NCI-H2196 (cell line): ENCODE measurements at regions not wholly inside any gene's neighbourhood (a gene's known extent, or its start where the extent isn't known, plus 50 kb on each side); places are given as distances from the start of the nearest gene placed in this dataset.

Source experiments
- DNase-seq: peaks from one replicate; lab custom pipeline; 2025; ENCODE audit not compliant: unreplicated experiment; lab: John Stamatoyannopoulos, UW

DNA sequence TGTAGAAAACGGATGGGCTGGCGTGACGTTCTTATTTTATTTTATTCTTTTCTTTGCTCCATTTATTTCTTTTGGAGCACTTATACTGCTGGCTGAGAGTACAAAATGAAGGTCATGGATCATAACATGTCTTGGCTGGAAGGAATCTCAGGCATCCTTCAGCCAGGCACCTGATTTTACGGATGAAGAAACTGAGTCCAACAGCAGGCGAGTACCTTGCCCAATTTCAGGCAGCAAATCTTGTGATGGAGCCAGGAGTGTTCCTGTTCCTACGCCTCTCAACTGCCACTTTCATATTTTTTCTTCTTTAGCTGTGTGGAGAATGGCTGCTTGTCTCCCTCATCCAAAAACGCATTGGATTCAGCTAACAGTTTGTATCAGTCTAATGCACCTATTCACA lies 332.1 kb upstream of the IGFBP7 start:
- no peak for DNase-seq

DNA sequence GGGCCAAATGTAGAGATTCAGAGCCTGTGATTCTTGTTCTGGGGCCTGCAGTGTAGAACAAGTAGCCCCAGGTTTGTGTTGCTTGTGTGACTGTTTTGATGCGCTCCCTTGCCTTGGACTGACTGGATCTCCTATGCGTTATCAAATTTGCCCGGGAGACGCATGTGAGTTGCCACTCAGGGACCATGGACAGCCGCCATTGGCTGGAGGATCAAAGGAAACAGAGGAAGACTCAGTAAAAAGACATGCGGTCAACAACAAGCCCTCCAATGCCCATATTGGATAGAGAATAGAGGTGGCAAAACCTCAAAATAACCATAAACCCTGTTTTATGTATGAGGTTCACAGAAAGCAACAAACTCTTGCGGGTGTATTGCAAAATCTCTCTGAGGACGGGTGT lies 327.5 kb upstream of the IGFBP7 start:
- no peak for DNase-seq

DNA sequence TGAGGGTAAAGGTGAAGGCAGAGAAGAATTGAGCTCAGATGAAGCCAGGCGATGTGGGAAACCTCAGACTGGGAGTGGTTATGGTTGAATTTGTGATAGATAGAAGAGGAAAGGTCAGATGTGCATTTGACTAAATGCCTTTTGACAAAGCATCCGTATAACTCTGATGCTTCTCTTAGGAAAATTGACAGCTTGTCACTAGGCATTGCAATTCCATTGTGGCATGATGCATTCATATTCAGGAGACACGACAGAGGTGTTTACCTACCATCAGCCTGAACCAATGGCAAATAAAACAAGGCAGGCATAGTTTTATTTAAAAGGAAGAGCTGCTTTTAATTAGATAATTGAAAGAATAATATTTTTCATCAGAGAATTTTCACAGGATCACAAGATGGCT lies 325.1 kb upstream of the IGFBP7 start:
- no peak for DNase-seq

DNA sequence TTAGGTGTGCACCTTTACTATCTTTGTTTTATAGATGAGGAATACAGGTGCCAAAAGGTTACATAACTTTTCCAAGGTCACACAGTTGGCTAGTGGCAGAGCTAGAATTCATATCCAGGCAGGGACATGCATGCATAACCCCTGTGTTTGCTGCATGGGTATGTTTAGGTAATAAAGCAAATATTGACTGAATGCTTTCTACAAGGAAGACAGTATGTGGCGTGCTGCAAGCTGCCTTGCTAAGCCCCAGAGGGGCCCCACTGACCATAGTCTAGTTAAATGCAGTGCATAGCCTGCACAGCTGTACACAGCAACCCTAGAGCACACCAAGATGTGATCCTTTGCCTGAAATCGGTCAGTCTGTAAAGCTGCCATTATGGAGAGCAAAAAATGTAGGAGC lies 320.5 kb upstream of the IGFBP7 start:
- no peak for DNase-seq

DNA sequence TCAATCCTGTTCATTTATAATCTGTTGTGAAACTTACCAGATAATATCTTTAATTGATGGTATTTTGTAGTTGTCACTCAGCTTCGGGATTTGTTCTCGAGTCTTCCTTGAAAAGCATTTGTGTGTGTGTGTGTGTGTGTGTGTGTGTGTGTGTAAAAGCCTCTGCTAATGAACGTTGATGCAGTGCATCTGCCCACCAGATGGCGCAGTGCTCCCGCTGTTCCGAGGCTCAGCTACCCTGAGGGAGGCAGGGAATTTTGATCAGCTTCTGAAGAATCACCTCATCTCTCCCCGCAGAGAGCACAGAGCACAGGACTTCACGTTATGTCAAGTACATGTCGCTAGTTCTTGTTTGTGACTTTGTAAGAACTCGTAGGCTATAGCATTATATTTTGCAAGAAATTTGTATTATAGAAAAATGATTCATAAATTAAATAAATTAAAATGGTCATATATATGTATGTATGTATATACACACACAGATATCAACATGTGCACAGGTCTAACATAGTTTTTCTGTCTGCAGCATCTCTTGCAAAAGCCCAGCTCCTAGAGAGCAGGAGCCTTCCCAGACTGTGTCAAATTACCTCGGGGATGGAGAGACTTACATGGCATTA lies 316.7 kb upstream of the IGFBP7 start:
- peak; percentile 33 for DNase-seq

DNA sequence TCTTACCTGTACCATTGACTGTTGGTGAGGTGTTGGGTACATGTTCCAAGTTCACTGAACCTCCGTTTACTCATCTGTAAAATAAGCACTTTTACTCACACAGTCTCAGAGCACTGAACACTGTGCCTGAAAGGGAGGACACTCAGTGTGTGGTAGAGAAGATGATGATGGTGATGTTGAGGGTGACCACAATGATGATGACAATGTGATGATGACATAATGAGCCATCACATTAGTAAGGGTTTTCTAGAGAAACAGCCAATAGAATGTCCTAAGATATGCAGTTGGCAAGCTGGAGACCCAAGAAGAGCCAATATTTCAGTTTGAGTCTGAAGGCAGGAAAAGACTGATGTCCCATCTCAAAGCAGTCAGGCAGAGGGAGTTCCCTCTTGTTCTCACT lies 315.4 kb upstream of the IGFBP7 start:
- no peak for DNase-seq

DNA sequence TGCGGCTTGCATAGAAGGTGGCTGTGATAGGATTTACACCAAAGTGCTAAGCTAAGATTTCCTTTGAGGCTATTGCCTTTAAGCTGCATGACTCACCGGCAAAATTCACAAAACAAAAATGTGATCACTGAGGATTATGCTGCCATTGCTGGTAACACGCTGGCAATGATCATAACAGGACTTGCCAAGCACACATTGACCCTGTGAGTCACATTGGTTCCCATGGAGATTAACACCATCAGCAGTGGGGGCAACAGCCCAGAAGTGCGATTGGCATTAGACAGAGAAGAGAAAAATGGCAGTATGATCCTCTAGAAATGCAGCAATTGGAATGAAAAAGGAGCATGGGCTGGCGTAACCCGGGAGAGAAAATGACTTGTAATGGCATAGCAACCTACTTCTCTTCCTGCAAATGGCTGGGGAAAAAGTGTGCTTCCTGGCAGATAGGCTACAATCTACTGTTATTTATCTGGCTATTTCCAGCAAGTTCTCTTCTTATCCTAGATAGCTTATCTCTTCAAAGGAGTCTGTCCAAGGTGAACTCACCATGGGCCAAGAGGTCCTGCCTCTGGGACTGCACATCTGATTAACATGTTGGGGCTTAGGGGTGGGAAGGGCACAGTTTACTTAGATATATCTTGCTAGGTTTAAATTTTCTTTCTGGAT lies 314.2 kb upstream of the IGFBP7 start:
- no peak for DNase-seq

DNA sequence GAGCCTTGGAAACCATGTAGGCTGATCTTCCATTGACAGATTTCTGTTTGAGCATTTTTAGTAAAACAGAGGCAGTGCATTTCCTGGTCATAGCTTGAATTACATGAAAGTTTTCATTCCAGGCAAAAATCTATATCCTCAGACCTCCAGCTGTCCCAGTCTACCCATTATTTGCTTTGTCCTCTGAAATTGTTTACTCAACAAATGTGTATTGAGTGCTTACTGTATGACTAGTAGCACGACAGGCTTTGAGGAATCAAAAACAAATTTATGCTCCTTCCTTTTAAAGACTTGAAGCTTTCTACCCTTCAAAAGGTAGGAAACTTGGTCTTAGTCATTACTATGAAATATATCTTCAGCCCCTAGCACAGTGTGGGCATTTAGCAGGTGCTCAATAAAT lies 307.9 kb upstream of the IGFBP7 start:
- DNase-seq, result no peak

DNA sequence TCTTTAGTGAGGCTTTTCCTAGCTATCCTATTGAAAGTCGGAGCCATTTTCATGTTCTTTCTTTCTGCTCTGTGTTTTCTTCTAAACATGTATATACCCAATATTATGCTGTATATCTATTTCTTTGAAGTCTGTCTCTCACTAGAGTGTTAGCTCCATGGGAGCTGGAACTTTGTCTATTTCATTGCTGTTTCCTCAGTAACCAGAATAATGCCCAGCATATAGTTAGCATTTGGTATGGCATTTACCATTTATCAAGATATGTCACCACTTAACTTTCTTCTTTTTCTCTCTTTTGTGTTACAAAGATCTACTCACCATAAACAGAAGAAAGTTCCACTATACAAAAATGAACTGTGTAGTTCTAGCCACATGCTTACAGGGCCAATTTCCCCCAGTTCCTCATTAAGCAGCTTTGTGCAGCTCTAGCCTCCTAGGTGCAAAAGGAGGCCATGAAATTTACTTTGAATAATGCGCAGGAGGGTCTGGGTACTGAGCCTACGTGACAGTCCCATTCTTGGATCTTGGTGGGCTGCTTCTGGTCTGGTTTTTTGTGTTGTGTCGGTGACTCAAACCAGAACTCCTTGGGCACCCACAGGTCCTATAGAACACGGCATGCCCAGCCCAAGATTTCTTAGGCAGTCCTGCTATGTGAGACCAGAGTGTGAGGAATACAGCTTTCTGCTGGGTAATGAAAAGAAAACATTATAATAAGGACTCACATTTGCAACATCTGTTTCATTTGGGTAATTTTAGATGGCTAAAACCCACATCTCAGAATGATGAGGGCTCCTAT lies 302.3 kb upstream of the IGFBP7 start:
- DNase-seq, result no peak

DNA sequence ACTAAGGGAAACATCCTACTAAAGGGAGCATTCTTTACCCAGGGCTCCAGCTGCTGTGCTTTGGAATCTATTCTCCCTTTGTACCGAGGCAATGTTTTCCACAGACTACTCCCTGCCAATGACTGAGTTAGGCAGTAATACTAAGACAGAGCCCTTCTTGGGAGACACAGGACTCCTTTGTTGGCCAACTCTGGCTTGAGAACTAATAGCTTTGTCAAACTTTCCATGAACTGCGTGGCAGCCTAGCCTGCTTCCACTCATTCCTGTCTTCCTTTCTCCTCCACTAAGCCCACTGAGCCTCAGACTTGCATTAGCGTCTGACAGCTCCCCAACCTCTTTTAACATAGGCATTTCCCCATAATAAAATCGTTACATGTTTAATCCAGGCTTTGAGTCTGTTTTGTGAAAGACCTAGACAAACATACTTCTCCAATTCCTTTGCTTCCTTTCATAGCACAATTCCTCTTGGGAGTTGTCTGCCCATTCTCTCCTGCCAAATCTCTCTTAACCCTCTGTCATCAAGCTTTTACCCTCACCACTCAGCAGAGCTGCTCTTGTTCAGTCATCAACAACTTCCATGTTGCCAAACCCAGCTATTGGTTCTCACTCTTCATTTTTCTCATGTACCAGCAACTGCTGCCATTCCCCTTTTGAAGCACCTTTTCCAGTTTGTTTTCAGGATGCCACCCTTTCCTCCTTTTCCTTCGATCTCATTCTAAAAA lies 300.3 kb upstream of the IGFBP7 start:
- DNase-seq, result no peak

DNA sequence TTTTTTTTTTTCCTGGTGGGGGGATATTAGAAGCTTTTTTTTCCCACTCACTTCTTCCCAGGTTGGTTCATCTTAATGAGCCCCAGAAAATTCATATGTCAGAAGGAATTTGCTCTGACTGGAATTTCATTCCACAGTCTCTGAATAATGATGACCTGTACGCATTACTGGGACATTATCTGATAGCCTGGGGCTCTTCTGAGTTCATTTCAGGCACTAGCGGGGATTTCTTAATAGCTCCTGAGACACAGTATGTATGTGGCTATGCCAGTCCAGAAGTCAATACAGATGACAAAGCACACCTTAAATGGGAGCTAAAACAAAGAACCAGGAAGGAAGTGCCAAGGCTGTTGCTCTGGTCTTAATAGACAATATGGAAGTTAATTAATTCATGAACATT lies 295.2 kb upstream of the IGFBP7 start:
- DNase-seq, result no peak

DNA sequence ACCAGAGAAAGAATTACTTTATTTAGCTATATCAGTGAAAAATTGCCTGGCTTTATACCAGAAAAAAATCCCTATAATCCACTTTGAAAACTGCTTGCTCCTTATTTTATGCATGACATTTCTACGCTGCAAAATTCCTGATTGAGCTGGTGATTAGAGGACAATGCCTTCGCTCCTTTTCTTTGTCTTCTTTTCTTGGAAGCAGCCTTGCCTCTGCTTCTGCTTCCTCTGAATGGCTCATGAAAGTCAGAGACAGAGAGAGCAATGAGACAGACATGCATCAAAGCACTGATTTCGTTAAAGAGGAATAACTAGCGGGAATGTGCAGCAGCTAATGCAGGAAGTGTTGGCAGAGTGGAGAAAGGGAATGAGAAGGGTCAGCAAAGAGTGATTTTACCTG lies 294.3 kb upstream of the IGFBP7 start:
- DNase-seq, result no peak

DNA sequence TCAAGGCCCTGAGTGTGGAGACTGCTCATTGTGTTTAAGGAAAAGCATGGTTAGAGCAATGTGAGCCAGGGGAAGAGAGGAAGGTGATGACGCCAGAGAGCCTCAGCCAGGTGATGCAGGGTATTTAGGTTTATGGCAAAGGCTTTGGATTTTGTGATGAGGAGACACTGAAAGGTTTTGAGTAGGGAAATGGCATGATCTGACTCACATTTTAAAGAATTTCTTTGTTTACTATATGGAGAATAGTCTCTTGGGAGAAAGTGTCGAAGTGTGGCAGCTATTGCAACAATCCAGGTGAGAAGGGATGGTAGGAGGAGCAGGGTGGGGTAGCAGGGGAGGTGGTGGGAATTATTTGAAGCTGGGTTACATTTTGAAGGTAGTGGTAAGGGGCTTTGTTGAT lies 293.4 kb upstream of the IGFBP7 start:
- DNase-seq, result no peak

DNA sequence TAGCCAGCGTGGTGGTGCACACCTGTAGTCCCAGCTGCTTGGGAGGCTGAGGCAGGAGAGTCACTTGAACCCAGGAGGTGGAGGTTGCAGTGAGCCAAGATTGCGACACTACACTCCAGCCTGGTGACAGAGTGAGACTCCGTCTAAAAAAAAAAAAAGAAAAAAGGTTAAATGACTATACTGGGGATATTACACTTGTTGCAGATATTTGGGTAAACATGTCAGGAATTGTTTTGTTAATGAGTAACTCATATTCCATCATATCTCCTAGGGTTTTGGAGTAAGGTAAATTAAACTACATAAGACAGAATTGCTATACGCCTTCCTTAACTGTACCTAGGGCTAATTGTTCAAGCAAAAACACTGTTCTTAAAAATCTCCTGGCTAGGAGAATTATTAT lies 291.4 kb upstream of the IGFBP7 start:
- DNase-seq, result no peak

DNA sequence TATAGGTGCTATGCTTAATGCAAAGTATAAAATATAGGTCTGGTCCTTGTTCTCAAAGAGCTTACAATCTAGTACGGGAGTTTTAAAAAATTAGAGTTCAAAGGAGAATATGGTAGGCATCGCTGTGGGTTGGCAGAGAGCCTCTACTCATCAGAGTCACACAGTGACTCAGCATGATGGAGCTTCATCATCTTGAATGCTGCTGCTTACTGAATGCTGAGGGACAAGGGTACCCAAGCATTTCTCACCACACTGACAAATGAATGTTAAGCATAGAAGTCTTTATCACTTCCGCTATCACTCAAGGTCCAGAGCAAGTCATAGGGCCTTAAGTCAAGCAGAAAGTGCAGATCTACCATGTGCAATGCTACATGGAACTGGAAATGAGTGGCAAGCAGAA lies 268.6 kb upstream of the IGFBP7 start:
- DNase-seq, result no peak

DNA sequence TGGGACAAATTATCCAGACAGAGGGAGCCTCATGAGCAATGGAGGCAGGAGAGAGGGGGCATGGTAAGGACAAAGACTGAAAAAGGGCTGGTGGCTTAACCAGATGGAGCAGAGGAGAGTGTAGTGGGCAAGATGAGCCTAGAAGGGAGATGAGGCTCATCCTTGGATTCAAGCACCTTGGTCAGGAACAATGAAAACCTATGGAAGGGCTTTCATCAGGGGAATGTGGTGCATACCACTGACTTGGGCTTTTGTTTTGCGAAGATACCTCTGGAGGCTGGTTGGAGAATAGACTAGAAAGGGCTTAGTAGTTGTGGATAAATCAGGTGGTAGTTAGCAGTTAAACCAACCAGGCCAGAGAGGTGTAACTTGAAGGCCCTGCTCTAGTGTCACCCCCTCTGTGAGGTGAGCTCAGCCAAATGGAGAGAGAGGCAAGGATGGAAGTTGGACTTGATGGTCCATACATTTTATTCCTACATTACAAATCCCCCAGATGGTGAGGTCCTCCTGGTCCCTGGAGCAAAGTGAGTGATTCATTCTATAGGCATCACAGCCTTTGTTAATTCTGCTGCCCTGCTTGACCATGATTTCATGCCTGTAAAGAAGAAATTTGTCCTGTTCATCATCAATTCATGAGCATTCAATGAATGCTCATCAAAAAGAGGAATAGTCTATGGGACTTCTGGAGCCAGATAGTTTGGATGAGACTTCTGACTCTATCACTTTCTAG lies 264.8 kb upstream of the IGFBP7 start:
- DNase-seq, result no peak

DNA sequence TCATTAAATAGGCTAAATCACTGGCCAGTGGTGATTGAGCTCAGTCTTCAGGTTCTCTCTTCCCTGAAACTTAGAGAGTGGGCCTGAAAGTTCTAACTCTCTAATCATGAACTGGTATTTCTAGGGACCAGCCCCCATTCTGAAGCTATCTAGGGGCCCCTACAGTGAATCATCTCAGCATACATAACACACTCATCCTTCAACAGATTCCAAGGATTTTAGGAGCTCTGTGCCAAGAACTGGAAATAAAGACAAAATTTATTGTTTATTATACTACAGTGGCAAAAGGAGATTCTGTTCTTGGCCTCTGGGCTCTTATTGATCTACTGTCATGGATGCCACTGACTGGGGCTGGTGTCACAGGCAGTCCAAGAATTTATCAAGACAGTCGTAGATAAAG lies 263.8 kb upstream of the IGFBP7 start:
- DNase-seq, result no peak

DNA sequence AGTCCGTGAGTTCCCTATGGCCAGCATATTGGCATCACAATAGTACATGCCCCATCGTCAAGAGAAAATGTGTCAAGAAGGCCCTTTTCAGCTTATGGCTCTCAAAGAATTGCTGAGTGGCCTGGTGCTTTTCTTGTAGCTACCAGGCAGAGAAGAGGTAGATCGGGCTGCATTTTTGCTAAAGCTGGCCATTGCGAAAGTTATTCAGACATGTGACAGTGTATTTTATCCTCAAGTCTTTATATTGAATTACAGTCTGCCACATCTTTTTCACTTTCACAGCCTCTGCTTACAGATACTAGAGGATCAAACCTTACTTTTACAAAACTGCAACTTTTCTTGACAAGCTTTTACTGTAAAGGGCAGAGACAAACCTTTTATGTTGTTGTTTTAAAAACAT lies 261.5 kb upstream of the IGFBP7 start:
- no peak for DNase-seq

DNA sequence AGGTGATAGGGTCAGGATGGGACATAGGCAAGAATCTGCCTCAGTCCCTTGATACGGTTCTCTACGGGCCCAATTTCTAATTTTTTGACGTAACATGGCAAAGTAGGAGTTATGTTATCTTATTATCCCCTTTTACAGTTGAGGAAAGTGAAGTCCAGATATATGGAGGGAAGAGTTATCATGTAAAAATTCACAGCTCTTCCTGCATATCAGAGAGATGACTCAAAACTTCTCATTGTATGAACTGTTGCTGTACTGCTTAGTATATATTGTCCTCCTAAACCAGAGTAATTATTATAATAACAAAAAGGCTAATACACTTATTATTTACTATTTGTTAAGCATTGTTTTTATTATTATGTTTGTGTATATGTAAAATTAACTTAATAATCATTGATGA lies 260.5 kb upstream of the IGFBP7 start:
- DNase-seq, result no peak

DNA sequence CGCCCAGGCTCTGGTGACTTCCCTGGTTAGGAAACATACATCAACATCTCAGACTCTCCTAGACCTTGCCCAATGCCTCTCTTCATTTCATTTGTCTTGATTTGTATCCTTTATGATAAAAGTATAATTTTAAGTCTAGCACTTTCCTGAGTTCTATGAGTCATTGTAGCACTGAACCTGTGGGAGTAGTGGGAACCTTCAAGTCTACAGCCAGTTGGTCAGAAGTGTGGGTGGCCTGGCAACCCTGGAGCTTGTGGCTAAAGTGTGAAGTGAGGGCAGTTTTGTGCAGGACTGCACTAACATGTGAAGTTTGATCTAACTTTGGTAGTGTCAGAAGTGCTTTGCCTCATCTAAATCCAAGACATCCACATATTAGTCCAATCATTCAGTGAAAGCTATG lies 259.3 kb upstream of the IGFBP7 start:
- no peak for DNase-seq

DNA sequence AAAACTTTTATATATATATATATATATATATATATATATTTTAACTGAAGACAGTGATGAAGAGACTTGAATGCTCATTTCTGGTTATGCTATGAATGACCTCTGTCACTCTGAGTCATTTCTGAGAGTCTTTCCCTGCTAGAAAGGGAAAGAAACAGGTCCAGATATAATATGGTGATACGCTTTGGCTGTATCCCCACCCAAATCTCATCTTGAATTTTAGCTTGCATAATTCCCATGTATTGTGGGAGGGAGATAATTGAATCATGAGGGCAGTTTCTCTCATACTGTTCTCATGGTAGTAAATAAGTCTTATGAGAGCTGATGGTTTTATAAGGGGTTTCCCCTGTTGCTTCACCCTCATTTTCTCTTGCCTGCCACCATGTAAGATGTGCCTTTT lies 254.1 kb upstream of the IGFBP7 start:
- DNase-seq, result no peak
